Suprapubic skin (tissue), 4 donors: ENCODE measurements at regions not wholly inside any gene's neighbourhood (a gene's known extent, or its start where the extent isn't known, plus 50 kb on each side); places are given as distances from the start of the nearest gene placed in this dataset.
"Not testable (repeated sequence)": the region's sequence is repeated elsewhere in the genome, so short reads cannot be mapped to it uniquely, and the experiment has no call there.

Experiments
- DNase-seq, 2 donors: peaks; one replicate each; pipeline ENCODE4 v3.0.0-alpha.2; 2019; ENCODE audit warnings: low spot score in 2 of 2
- H3K27ac ChIP-seq: fragments of 200-600 bp; sonication (generic); one replicate; pipeline ENCODE4 v1.5.1; 2019
- H3K27me3 ChIP-seq: fragments of 200-600 bp; sonication (generic); one replicate; pipeline ENCODE4 v1.5.1; 2019
- H3K36me3 ChIP-seq: fragments of 200-600 bp; sonication (generic); one replicate; pipeline ENCODE4 v1.5.1; 2019
- H3K4me1 ChIP-seq: fragments of 200-600 bp; sonication (generic); one replicate; pipeline ENCODE4 v1.5.1; 2019
- H3K4me3 ChIP-seq: fragments of 200-600 bp; sonication (generic); one replicate; pipeline ENCODE4 v1.5.1; 2019; ENCODE audit warnings: mild to moderate bottlenecking
- H3K9me3 ChIP-seq: fragments of 200-600 bp; sonication (generic); one replicate; pipeline ENCODE4 v1.5.1; 2019
- EP300 ChIP-seq: sonication (generic); formaldehyde crosslinking; IDR thresholded peaks from one replicate; pipeline ENCODE4 v1.6.1; 2017; ENCODE audit warnings: antibody characterized with exemption
- POLR2A ChIP-seq, 2 donors: fragments of 450-650 bp; IDR thresholded peaks; one replicate each; pipeline ENCODE4 v1.6.1; 2017; ENCODE audit warnings: antibody characterized with exemption in 2 of 2, mild to moderate bottlenecking in 2 of 2, moderate library complexity in 2 of 2
- POLR2AphosphoS5 ChIP-seq, 3 donors: sonication (generic); formaldehyde crosslinking; IDR thresholded peaks; one replicate each; pipeline ENCODE4 v1.6.1; 2017; ENCODE audit warnings: antibody characterized with exemption in 3 of 3
- WGBS: methylation state at CpG from one replicate; pipeline ENCODE4 v1.1.5; 2018; 5-methylcytosine and 5-hydroxymethylcytosine counted together
- TF ChIP-seq, protein P1 (sequence below), 2 donors: fragments of 200-600 bp in 1 of 2; fragments of 450-650 bp in 1 of 2; sonication (generic) in 1 of 2; IDR thresholded peaks; one replicate each; pipeline ENCODE4 v1.5.1; 2016 to 2019; ENCODE audit warnings: antibody characterized with exemption in 2 of 2, mild to moderate bottlenecking in 1 of 2, moderate library complexity in 1 of 2

DNA sequence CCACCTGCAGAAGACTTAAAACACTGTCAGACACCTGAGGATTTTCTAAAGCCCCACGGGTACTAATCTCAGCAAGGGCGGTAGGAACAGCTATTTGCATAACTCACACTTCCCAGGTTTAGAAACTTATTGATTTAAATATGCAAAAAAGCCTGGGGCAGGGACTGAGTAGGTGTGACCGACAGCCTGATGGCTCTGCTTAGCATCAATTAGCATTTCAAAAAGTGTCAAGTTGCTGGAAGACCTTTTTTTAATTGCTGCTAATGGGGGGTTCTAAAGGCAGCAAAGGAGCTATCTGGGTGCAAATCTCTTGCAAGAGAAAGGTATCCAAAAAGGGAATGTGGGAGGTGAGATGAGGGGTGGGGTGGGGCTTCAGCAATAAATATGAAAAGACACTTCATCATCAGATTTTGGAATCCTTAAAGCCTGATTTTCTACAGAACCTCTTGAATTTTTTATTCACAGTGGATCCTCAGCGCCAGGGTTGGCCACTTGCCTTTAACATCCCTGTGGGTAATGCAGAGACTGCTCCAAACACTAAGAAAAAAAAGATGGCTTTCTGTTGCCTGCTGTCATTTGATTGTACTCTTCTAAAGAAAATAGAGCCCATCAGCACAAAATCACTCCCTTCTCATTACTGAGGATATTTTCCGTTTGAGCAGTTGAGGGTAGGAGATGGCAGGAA lies 121.1 kb upstream of the RMP24 start:
- H3K9me3 ChIP-seq, result no peaks in the 10 kb centered on the region
- H3K36me3 ChIP-seq, result no peaks in the 10 kb centered on the region
- no peak for TF ChIP-seq POLR2A (IDR thresholded peaks at IDR 0.05)
- no peak for TF ChIP-seq POLR2AphosphoS5 (IDR thresholded peaks at IDR 0.05)
- TF ChIP-seq, protein P1, sequence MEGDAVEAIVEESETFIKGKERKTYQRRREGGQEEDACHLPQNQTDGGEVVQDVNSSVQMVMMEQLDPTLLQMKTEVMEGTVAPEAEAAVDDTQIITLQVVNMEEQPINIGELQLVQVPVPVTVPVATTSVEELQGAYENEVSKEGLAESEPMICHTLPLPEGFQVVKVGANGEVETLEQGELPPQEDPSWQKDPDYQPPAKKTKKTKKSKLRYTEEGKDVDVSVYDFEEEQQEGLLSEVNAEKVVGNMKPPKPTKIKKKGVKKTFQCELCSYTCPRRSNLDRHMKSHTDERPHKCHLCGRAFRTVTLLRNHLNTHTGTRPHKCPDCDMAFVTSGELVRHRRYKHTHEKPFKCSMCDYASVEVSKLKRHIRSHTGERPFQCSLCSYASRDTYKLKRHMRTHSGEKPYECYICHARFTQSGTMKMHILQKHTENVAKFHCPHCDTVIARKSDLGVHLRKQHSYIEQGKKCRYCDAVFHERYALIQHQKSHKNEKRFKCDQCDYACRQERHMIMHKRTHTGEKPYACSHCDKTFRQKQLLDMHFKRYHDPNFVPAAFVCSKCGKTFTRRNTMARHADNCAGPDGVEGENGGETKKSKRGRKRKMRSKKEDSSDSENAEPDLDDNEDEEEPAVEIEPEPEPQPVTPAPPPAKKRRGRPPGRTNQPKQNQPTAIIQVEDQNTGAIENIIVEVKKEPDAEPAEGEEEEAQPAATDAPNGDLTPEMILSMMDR (IDR thresholded peaks at IDR 0.05), result no peak
- TF ChIP-seq EP300, result no peak
- H3K27me3 ChIP-seq, result peaks cover 8% of the 10 kb centered on the region
- 26% methylated on average over 5 of the region's 5 CpGs for WGBS
- no peak overlapping the region for H3K4me3 ChIP-seq
- H3K4me1 ChIP-seq, result no peaks in the 10 kb centered on the region
- no peak overlapping the region for H3K27ac ChIP-seq
- peak in 1 of 2 donors; percentile 8 for DNase-seq

DNA sequence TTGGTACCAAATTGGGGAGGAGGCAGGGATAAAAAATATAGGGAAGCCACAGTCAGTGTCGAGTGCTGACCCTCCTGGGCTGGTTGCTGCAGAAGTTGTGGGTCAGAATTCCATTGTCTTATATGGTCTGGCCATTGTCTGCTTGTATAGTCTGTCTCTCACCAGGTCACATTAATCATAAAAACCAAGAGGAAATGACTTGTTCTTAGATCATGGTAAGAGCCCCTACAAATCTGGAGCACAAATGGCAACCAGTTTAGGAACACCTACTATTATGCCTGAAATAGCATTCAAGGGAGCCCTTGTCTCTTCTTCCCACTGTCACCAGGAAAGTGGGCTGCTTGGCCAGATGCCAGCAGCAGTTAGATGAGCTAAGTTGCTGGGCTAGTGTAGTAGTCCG lies 119.7 kb upstream of the RMP24 start:
- H3K27me3 ChIP-seq, result peaks cover 8% of the 10 kb centered on the region
- H3K4me3 ChIP-seq, result no peak overlapping the region
- 72% methylated on average over 2 of the region's 2 CpGs for WGBS
- H3K36me3 ChIP-seq, result no peaks in the 10 kb centered on the region
- H3K9me3 ChIP-seq, result no peaks in the 10 kb centered on the region
- H3K4me1 ChIP-seq, result no peaks in the 10 kb centered on the region
- H3K27ac ChIP-seq, result no peak overlapping the region
- TF ChIP-seq, protein P1 (IDR thresholded peaks at IDR 0.05), result no peak
- TF ChIP-seq POLR2A (IDR thresholded peaks at IDR 0.05) (no peak), EP300 (no peak), POLR2AphosphoS5 (IDR thresholded peaks at IDR 0.05) (no peak)
- DNase-seq, result peak in 1 of 2 donors; percentile 41

DNA sequence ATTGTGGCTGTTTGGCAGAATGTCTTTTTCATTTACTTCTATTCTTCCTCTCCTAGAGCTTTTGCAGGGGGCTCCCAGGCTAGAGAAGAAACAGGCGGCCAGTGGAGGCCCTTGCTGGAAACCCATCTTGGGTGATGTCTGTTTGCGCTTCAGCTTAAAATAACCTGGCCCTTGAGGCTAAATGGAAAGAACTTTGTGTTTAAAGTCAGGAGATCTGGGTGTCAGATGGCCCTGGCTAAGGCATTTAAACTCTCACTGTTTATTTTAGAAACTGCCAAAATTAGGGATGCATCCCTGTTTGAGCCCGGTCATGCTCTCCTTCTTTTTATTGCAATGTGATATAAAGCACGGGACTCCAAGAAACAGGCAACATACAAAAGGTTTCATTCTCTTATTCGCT lies 118.4 kb upstream of the RMP24 start:
- TF ChIP-seq, protein P1 (IDR thresholded peaks at IDR 0.05), result no peak
- TF ChIP-seq POLR2A (IDR thresholded peaks at IDR 0.05) (no peak), EP300 (no peak), POLR2AphosphoS5 (IDR thresholded peaks at IDR 0.05) (no peak)
- WGBS, result 72% methylated on average over 5 of the region's 5 CpGs
- peaks cover 8% of the 10 kb centered on the region for H3K27me3 ChIP-seq
- H3K4me3 ChIP-seq, result no peak overlapping the region
- H3K9me3 ChIP-seq, result no peaks in the 10 kb centered on the region
- no peak overlapping the region for H3K27ac ChIP-seq
- no peaks in the 10 kb centered on the region for H3K36me3 ChIP-seq
- H3K4me1 ChIP-seq, result no peaks in the 10 kb centered on the region
- DNase-seq, result peak in 1 of 2 donors; percentile 34

DNA sequence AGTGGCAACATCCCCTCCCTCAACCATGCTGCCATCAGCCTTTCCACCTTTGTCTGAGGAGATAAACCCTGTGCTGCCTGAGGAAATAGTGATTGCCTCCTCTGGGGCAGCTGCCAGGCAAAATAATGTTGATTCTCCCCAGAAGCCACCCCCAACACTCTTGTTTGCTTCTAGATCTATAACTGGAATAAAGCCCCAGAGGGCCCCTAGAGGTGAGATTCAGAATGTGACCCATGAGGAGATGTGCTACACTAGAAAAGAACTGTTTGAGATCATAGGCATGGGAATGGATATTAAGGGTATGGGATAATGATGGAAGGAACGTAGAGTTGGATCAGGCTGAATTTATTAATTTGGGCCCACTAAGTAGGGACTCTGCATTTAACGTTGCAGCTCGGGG lies 116.3 kb upstream of the RMP24 start:
- H3K27ac ChIP-seq, result no peak overlapping the region
- TF ChIP-seq, protein P1 (IDR thresholded peaks at IDR 0.05), result no peak
- TF ChIP-seq EP300, result no peak
- no peak for TF ChIP-seq POLR2AphosphoS5 (IDR thresholded peaks at IDR 0.05)
- no peak for TF ChIP-seq POLR2A (IDR thresholded peaks at IDR 0.05)
- 83% methylated on average over 3 of the region's 3 CpGs for WGBS

DNA sequence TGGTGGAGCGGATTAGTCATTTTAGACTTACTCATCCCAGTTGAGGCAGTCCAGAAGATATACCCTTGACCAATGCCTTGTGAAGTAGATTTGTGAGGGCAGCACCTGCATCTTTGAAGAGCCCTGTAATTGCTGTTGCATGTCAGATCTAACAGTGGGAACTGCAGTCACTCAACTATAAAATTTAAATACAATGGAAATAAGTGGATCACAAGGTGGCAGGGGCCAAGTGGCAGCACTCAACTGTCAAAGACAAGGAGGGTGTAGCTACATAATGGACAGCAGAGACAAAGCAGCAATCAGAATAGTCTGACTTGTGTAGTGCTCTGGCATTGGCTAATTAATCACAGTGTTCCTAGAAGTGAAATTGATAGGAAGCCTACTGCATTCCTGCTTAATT lies 115.8 kb upstream of the RMP24 start:
- not testable (repeated sequence) for H3K27me3 ChIP-seq, H3K36me3 ChIP-seq, H3K9me3 ChIP-seq, DNase-seq, H3K4me3 ChIP-seq, H3K27ac ChIP-seq, H3K4me1 ChIP-seq
- WGBS, result 50% methylated on average over 1 of the region's 1 CpG

More for the DNA sequence above, 116.3 kb upstream of the RMP24 start:
- H3K27me3 ChIP-seq, result peaks cover 8% of the 10 kb centered on the region
- H3K4me1 ChIP-seq, result no peaks in the 10 kb centered on the region
- H3K9me3 ChIP-seq, result no peaks in the 10 kb centered on the region
- H3K4me3 ChIP-seq, result no peak overlapping the region
- peak in 1 of 2 donors; percentile 24 for DNase-seq
- H3K36me3 ChIP-seq, result no peaks in the 10 kb centered on the region

GRCh38 chr18:35857581-35857980 lies 114.9 kb upstream of the RMP24 start:
- not testable (repeated sequence) for DNase-seq, H3K27me3 ChIP-seq, H3K36me3 ChIP-seq, H3K27ac ChIP-seq, H3K4me1 ChIP-seq, H3K9me3 ChIP-seq, H3K4me3 ChIP-seq
